K562 (cell line): ENCODE measurements at regions not wholly inside any gene's neighbourhood (a gene's known extent, or its start where the extent isn't known, plus 50 kb on each side); places are given as distances from the start of the nearest gene placed in this dataset.

Experiments used
- ATAC-seq: fragments of 200-7000 bp; cut with Tn5 transposase; 3 replicates; pipeline ENCODE4 v1.9.1; 2020; ENCODE audit warnings: moderate library complexity
- BruUV-seq: library from RNA; stranded (reverse); fragments of 400-500 nt; replicated peaks from 2 replicates; lab custom pipeline; 2021; lab: Mats Ljungman, UMichigan
- CTCF ChIA-PET: fragments of 300-600 bp; formaldehyde crosslinking; extraction: SDS; loops from one replicate; lab custom pipeline; 2021; ENCODE audit warnings: low intra/inter-chr PET ratio; lab: Yijun Ruan, JAX
- POLR2A ChIA-PET: fragments of 300-600, 350-650 bp; sonication (Branson Sonifier 250); formaldehyde crosslinking; extraction: SDS; loops from one replicate; lab custom pipeline; 2021; ENCODE audit warnings: antibody characterized with exemption, inconsistent platforms; lab: Yijun Ruan, JAX
- DNase-seq, 4 experiments: peaks; one replicate each; pipeline versions ENCODE4 v3.0.0 to v3.0.0-alpha.2; 2011 to 2018; ENCODE audit warnings: low spot score in 3 of 4, mixed read lengths in 3 of 4; ENCODE audit errors: extremely low read depth in 1 of 4
- FAIRE-seq: peaks from 2 replicates; lab custom pipeline; 2011; peaks lifted over from hg19 to GRCh38; lab: Jason Lieb, UNC
- H2AFZ ChIP-seq: 2 replicates; pipeline ENCODE4 v1.6.0; 2011; ENCODE audit warnings: low read depth, low read length, control low read depth, inconsistent platforms
- H3K27ac ChIP-seq: fragments of 200-600 bp; 3 replicates; pipeline ENCODE4 v1.8.0; 2011; ENCODE audit warnings: low read depth, mild to moderate bottlenecking, control low read depth, inconsistent platforms, low read length, moderate library complexity, mixed read lengths; ENCODE audit errors: extremely low read depth
- H3K27me3 ChIP-seq, 2 experiments: fragments of 300-600 bp in 1 of 2; 2 replicates in 1 of 2; 3 replicates in 1 of 2; pipeline versions ENCODE4 v1.6.0 to v1.8.0; 2011; ENCODE audit warnings: inconsistent platforms in 2 of 2, low read length in 2 of 2, mild to moderate bottlenecking in 1 of 2, mixed read lengths in 1 of 2, moderate library complexity in 1 of 2; ENCODE audit not compliant: control insufficient read depth in 2 of 2, insufficient read depth in 2 of 2
- H3K36me3 ChIP-seq: fragments of 300-600 bp; 3 replicates; pipeline ENCODE4 v1.8.0; 2011; ENCODE audit warnings: mild to moderate bottlenecking, low read length, inconsistent platforms; ENCODE audit not compliant: control insufficient read depth, insufficient read depth
- H3K4me1 ChIP-seq, 2 experiments: fragments of 200-600 bp in 1 of 2; replicated peaks in 1 of 2; 2 replicates in 1 of 2; 3 replicates in 1 of 2; pipeline versions ENCODE4 v1.5.1 to v1.8.0; 2011; ENCODE audit warnings: inconsistent platforms in 2 of 2, low read length in 2 of 2, mild to moderate bottlenecking in 1 of 2, mixed read lengths in 1 of 2, moderate library complexity in 1 of 2; ENCODE audit not compliant: control insufficient read depth in 2 of 2, insufficient read depth in 2 of 2
- H3K4me2 ChIP-seq: 2 replicates; pipeline ENCODE4 v1.6.1; 2011; ENCODE audit warnings: low read length, control low read depth, inconsistent platforms, mixed read lengths; ENCODE audit not compliant: insufficient read depth
- H3K4me3 ChIP-seq: fragments of 200-600 bp; sonication (generic), shearing (Covaris generic); 2 replicates; pipeline ENCODE4 v1.5.1; 2016; ENCODE audit warnings: control low read depth, inconsistent platforms
- H3K79me2 ChIP-seq: fragments of 200-600 bp; 3 replicates; pipeline ENCODE4 v1.8.0; 2011; ENCODE audit warnings: low read length, inconsistent platforms; ENCODE audit not compliant: control insufficient read depth, insufficient read depth
- H3K9ac ChIP-seq, 2 experiments: 2 replicates each; pipeline versions ENCODE4 v1.6.0 to v1.6.1; 2011; ENCODE audit warnings: low read depth in 2 of 2, low read length in 2 of 2, control low read depth in 1 of 2, inconsistent platforms in 1 of 2, mild to moderate bottlenecking in 1 of 2, mixed read lengths in 1 of 2; ENCODE audit not compliant: insufficient read depth in 1 of 2
- H3K9me1 ChIP-seq: one replicate; pipeline ENCODE4 v1.6.0; 2011; ENCODE audit warnings: inconsistent platforms, mild to moderate bottlenecking, low read length, moderate library complexity; ENCODE audit not compliant: control insufficient read depth, insufficient read depth
- H3K9me3 ChIP-seq: replicated peaks from 2 replicates; pipeline ENCODE4 v1.5.1; 2011; ENCODE audit warnings: low read depth, low read length, inconsistent platforms; ENCODE audit not compliant: control insufficient read depth, insufficient read depth
- H4K20me1 ChIP-seq: replicated peaks from 2 replicates; pipeline ENCODE4 v1.6.1; 2011; ENCODE audit warnings: low read length, inconsistent platforms, mixed read lengths; ENCODE audit not compliant: control insufficient read depth, insufficient read depth
- ATF7 ChIP-seq: fragments of 450-650 bp; IDR thresholded peaks from 2 replicates; pipeline ENCODE4 v1.7.1; 2014; ENCODE audit warnings: mild to moderate bottlenecking, moderate library complexity
- CCNT2 ChIP-seq: IDR thresholded peaks from 2 replicates; pipeline ENCODE4 v1.6.1; 2011; ENCODE audit warnings: borderline replicate concordance, low read depth, mild to moderate bottlenecking, moderate library complexity, mixed read lengths, low read length; ENCODE audit not compliant: insufficient read length; ENCODE audit errors: extremely low read depth
- DPF2 ChIP-seq: fragments of 450-650 bp; IDR thresholded peaks from 2 replicates; pipeline ENCODE4 v1.6.1; 2016
- FOXA3 ChIP-seq, 2 experiments: fragments of 450-650 bp in 1 of 2; sonication (generic) in 1 of 2; formaldehyde crosslinking; IDR thresholded peaks in 1 of 2; conservative IDR thresholded peaks in 1 of 2; 2 replicates each; pipeline versions ENCODE4 v1.4.0 to v1.8.0; 2020 to 2022; ENCODE audit warnings: mild to moderate bottlenecking in 2 of 2, missing genetic modification reagents in 1 of 2
- FOXK2 ChIP-seq, 2 experiments: fragments of 450-650 bp; IDR thresholded peaks in 1 of 2; conservative IDR thresholded peaks in 1 of 2; 2 replicates each; pipeline ENCODE4 v1.6.1; 2016; ENCODE audit warnings: low read depth in 2 of 2, mild to moderate bottlenecking in 1 of 2
- HNRNPK ChIP-seq: fragments of 200-400 bp; formaldehyde crosslinking; IDR thresholded peaks from one replicate; pipeline ENCODE4 v1.6.1; 2018; ENCODE audit warnings: mild to moderate bottlenecking, low read depth, low read length; ENCODE audit not compliant: poor library complexity, severe bottlenecking
- NR3C1 ChIP-seq: sonication (generic); formaldehyde crosslinking; IDR thresholded peaks from 2 replicates; pipeline ENCODE4 v1.8.1; 2022; ENCODE audit warnings: missing genetic modification reagents
- POLR3G ChIP-seq: IDR thresholded peaks from 2 replicates; pipeline ENCODE4 v1.6.1; 2011; ENCODE audit not compliant: insufficient read length, insufficient replicate concordance; ENCODE audit errors: extremely low read depth
- SRSF9 ChIP-seq: fragments of 200-400 bp; formaldehyde crosslinking; IDR thresholded peaks from 2 replicates; pipeline ENCODE4 v1.6.1; 2017; ENCODE audit warnings: low read depth, low read length, borderline replicate concordance
- STAT5A ChIP-seq: IDR thresholded peaks from 2 replicates; pipeline ENCODE4 v1.6.1; 2012; ENCODE audit warnings: low read length, inconsistent platforms, borderline replicate concordance
- U2AF2 ChIP-seq: fragments of 200-400 bp; formaldehyde crosslinking; optimal IDR thresholded peaks from 2 replicates; pipeline ENCODE3; 2017; ENCODE audit warnings: low read depth, mild to moderate bottlenecking, low read length
- XRCC3 ChIP-seq: fragments of 450-650 bp; IDR thresholded peaks from 2 replicates; pipeline ENCODE4 v1.6.1; 2017; ENCODE audit warnings: mild to moderate bottlenecking, moderate library complexity
- ZNF318 ChIP-seq, 2 experiments: fragments of 450-650 bp; IDR thresholded peaks; 2 replicates each; pipeline ENCODE4 v1.6.1; 2016; ENCODE audit warnings: mild to moderate bottlenecking in 2 of 2, borderline replicate concordance in 1 of 2, low read depth in 1 of 2, moderate library complexity in 1 of 2
- WGBS: fragments of 100-300 bp; shearing (Covaris generic); methylation state at CpG from one replicate; pipeline ENCODE4 v1.1.6; 2016; ENCODE audit warnings: low coverage, mixed read lengths; ENCODE audit not compliant: insufficient coverage; ENCODE audit errors: missing lambda C conversion rate; 5-methylcytosine and 5-hydroxymethylcytosine counted together
- in situ Hi-C: fragments of 300-500 bp; cut with MboI; formaldehyde crosslinking; loops from 4 replicates; pipeline ENCODE4 v1.15.0; 2018; ENCODE audit warnings: inconsistent platforms, mixed read lengths
- intact Hi-C: fragments of 100-400 bp; cut with micrococcal nuclease; formaldehyde crosslinking; loops from 2 replicates; pipeline ENCODE4 v1.14.2; 2022

DNA sequence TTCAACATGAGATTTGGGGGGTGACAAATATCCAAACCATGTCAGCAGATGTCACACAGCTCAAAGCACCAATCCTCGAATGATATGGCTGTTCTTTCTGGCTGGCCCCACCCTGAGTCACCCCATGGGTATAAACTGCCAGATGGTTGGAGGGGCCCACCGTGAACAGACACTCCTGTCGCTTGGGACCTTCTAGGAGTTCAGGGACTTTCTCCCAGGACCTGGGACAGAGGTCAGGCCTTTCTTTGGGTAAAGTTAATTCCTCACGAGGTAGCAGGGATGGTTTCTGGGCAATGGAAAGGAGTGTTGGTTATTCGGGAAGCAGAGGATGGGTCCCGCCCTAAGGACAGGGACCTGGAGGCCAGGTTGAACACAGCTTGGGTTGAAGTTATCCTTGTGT is 262.0 kb downstream of the ACTR3B start (continued):
- no peak for TF ChIP-seq HNRNPK

DNA sequence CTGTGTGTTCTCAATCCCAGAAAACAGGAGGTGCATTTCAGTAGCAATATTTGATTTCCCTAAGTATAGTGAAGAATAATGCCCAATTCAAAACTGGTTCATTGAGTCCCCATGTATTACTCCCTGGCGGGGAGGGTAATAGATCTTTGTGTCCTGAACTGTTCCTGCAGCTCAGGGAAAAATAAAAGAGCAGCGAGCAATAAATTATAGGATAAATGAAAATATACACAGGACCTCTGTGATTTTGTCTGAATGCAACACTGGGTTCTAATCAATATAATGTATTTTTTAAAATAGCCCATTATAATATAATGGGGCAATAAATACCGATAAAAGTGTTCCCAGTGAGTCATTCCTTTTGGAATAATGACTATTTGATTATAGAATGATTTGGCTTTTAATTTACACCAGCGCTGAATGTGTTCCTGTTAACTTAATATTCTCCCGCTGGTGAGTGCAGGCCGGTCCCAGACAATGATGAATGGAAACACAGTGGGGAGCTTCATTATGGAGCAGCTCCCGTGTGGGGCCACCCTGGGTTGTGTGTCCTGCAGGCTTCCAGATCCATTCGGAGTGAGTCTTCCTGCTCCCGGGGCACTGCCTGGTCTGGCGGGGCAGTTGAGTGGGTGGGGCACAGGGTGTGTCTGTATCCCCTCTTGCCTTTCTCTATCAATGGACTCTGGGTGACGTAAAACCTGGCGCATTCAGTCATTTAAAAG is 263.1 kb downstream of the ACTR3B start:
- DNase-seq (no peak), ATAC-seq (no peak), FAIRE-seq (no peak)
- no TSS peak for BruUV-seq
- Histone ChIP-seq H3K9me3 (no peaks in the 10 kb centered on the region), H3K36me3 (no peaks in the 10 kb centered on the region), H3K27ac (no peak overlapping the region), H3K4me3 (no peak overlapping the region), H4K20me1 (no peaks in the 10 kb centered on the region; the same call in 1 of the 2 replicates), H3K4me1 (0 out of 5 replicates have a peak, but pooled peaks cover 0 to 2% of the 10 kb centered on the region in 2 experiments), H3K79me2 (no peaks in the 10 kb centered on the region), H3K4me2 (no peak overlapping the region), H3K9ac (no peak overlapping the region), H2AFZ (no peak overlapping the region), H3K9me1 (no peaks in the 10 kb centered on the region), H3K27me3 (peaks cover 28 to 64% of the 10 kb centered on the region in 2 experiments)
- in situ Hi-C loops (no loop called here), intact Hi-C loops (no loop called here)
- WGBS: under 1% methylated on average over 12 of the region's 12 CpGs
- TF ChIP-seq DPF2: no peak
- TF ChIP-seq XRCC3: no peak
- TF ChIP-seq FOXA3 (CRISPR knock-in tag; conservative IDR thresholded peaks at IDR 0.05 in 1 of 2, IDR thresholded peaks at IDR 0.05 in 1 of 2): no peak
- TF ChIP-seq POLR3G: no peak
- TF ChIP-seq STAT5A: no peak
- TF ChIP-seq NR3C1 (CRISPR knock-in tag): no peak
- no peak for TF ChIP-seq U2AF2
- no peak for TF ChIP-seq SRSF9
- no peak for TF ChIP-seq ATF7
- TF ChIP-seq CCNT2: no peak
- no peak for TF ChIP-seq FOXK2 (conservative IDR thresholded peaks at IDR 0.05 in 1 of 2, IDR thresholded peaks at IDR 0.05 in 1 of 2; ENCODE audit: low read depth in 2 of 2)
- no peak for TF ChIP-seq ZNF318 (IDR thresholded peaks at IDR 0.05; ENCODE audit: borderline replicate concordance in 1 of 2, low read depth in 1 of 2)
- ChIA-PET POLR2A (interaction anchor here (0.5 to 1.0 kb wide), 2 partner anchors 15 to 145 kb away, joined by 3 read pairs; no protein-coding TSS in a partner anchor), CTCF (no interaction called here)
